ENCODE measurements at regions not wholly inside any gene's neighbourhood (a gene's known extent, or its start where the extent isn't known, plus 50 kb on each side); places are given as distances from the start of the nearest gene placed in this dataset.

- no peak for TF ChIP-seq CHD7 (IDR thresholded peaks at IDR 0.05; ENCODE audit: insufficient replicate concordance, low read length)
- no peak for TF ChIP-seq KDM5A (IDR thresholded peaks at IDR 0.05; ENCODE audit: low read length)
- no peak for TF ChIP-seq BCL11A (IDR thresholded peaks at IDR 0.05; ENCODE audit: low read depth in 2 of 2, low read length in 2 of 2)
Measured at GRCh38 chr11:112617977-112618826, 343.0 kb upstream of the NCAM1 start (continued).

All from H1 (cell line).